Neural cell (in vitro differentiated cells): ENCODE measurements at regions not wholly inside any gene's neighbourhood (a gene's known extent, or its start where the extent isn't known, plus 50 kb on each side); places are given as distances from the start of the nearest gene placed in this dataset.

Experiments
- H2AFZ ChIP-seq: fragments of 200-600, 300-800 bp; sonication (generic), shearing (Covaris generic); 2 replicates; pipeline ENCODE4 v1.6.0; 2014; ENCODE audit warnings: low read depth, mild to moderate bottlenecking, antibody characterized with exemption, low read length, moderate library complexity
- H3F3A ChIP-seq: fragments of 200-600 bp; shearing (Covaris generic); 2 replicates; pipeline ENCODE4 v1.6.1; 2016; ENCODE audit warnings: mild to moderate bottlenecking, moderate library complexity, mixed read lengths, antibody characterized with exemption, low read length; ENCODE audit not compliant: insufficient read depth, poor library complexity, severe bottlenecking
- H3K27ac ChIP-seq: fragments of 200-600, 300-800 bp; sonication (generic), shearing (Covaris generic); 2 replicates; pipeline ENCODE4 v1.5.1; 2014; ENCODE audit warnings: mild to moderate bottlenecking, low read length, moderate library complexity
- H3K27me3 ChIP-seq: fragments of 300-800, 200-600 bp; sonication (generic), shearing (Covaris generic); 2 replicates; pipeline ENCODE4 v1.6.0; 2014; ENCODE audit warnings: mild to moderate bottlenecking, low read depth, low read length, moderate library complexity; ENCODE audit not compliant: insufficient read depth
- H3K36me3 ChIP-seq: fragments of 300-800, 200-600 bp; sonication (generic), shearing (Covaris generic); 2 replicates; pipeline ENCODE4 v1.5.1; 2014; ENCODE audit warnings: mild to moderate bottlenecking, antibody characterized with exemption, low read length, moderate library complexity; ENCODE audit not compliant: insufficient read depth
- H3K4me2 ChIP-seq: fragments of 300-800, 200-600 bp; sonication (generic), shearing (Covaris generic); 2 replicates; pipeline ENCODE4 v1.6.0; 2014; ENCODE audit warnings: mild to moderate bottlenecking, low read length
- H3K4me3 ChIP-seq: fragments of 300-800, 200-600 bp; sonication (generic), shearing (Covaris generic); 2 replicates; pipeline ENCODE4 v1.5.1; 2014; ENCODE audit warnings: mild to moderate bottlenecking, low read length, moderate library complexity
- H3K79me2 ChIP-seq: fragments of 200-600 bp; shearing (Covaris generic); replicated peaks from 2 replicates; pipeline ENCODE4 v1.6.0; 2014; ENCODE audit warnings: mild to moderate bottlenecking, low read length, moderate library complexity; ENCODE audit not compliant: insufficient read depth
- H3K9ac ChIP-seq: fragments of 300-800, 200-600 bp; sonication (generic), shearing (Covaris generic); 2 replicates; pipeline ENCODE4 v1.6.1; 2016; ENCODE audit warnings: mild to moderate bottlenecking, low read length, mixed read lengths
- H3K9me2 ChIP-seq: fragments of 200-600 bp; shearing (Covaris generic); 2 replicates; pipeline ENCODE4 v1.6.1; 2016; ENCODE audit warnings: mild to moderate bottlenecking, low read length, mixed read lengths; ENCODE audit not compliant: insufficient read depth
- H3K9me3 ChIP-seq: fragments of 200-600, 300-800 bp; sonication (generic), shearing (Covaris generic); 2 replicates; pipeline ENCODE4 v1.6.1; 2016; ENCODE audit warnings: mild to moderate bottlenecking, mixed run types, low read length, moderate library complexity, mixed read lengths
- H4K20me1 ChIP-seq: fragments of 200-600 bp; shearing (Covaris generic); 2 replicates; pipeline ENCODE4 v1.6.1; 2016; ENCODE audit warnings: mild to moderate bottlenecking, mixed run types; ENCODE audit not compliant: insufficient read depth
- EP300 ChIP-seq: fragments of 450-650 bp; conservative IDR thresholded peaks from 2 replicates; pipeline ENCODE4 v1.6.1; 2014; ENCODE audit warnings: antibody characterized with exemption, mild to moderate bottlenecking, moderate library complexity; ENCODE audit not compliant: poor library complexity, severe bottlenecking
- EZH2 ChIP-seq: fragments of 200-600, 300-800 bp; shearing (Covaris generic), sonication (generic); IDR thresholded peaks from 2 replicates; pipeline ENCODE4 v1.6.1; 2014; ENCODE audit warnings: antibody characterized with exemption, low read length, borderline replicate concordance, mild to moderate bottlenecking; ENCODE audit not compliant: insufficient read depth, poor library complexity, severe bottlenecking
- MXI1 ChIP-seq: fragments of 450-650 bp; conservative IDR thresholded peaks from 2 replicates; pipeline ENCODE4 v1.6.1; 2014; ENCODE audit warnings: antibody characterized with exemption, mild to moderate bottlenecking; ENCODE audit not compliant: poor library complexity, severe bottlenecking
- POLR2AphosphoS5 ChIP-seq: IDR thresholded peaks from 2 replicates; pipeline ENCODE4 v1.6.1; 2012
- RAD21 ChIP-seq: fragments of 450-650 bp; conservative IDR thresholded peaks from 2 replicates; pipeline ENCODE4 v1.6.1; 2014; ENCODE audit warnings: antibody characterized with exemption, mild to moderate bottlenecking, moderate library complexity
- SMC3 ChIP-seq: fragments of 450-650 bp; conservative IDR thresholded peaks from 2 replicates; pipeline ENCODE4 v1.6.1; 2014; ENCODE audit warnings: antibody characterized with exemption, mild to moderate bottlenecking, moderate library complexity; ENCODE audit not compliant: poor library complexity
- TF ChIP-seq, protein P1 (sequence below): fragments of 450-650 bp; IDR thresholded peaks from 2 replicates; pipeline ENCODE4 v1.5.1; 2014; ENCODE audit warnings: antibody characterized with exemption, mild to moderate bottlenecking, moderate library complexity; ENCODE audit not compliant: poor library complexity, severe bottlenecking
- TF ChIP-seq, protein P2 (sequence below): IDR thresholded peaks from 2 replicates; pipeline ENCODE4 v1.6.1; 2012; ENCODE audit warnings: borderline replicate concordance

- H3K4me3 ChIP-seq, result no peak overlapping the region
- no peaks in the 10 kb centered on the region for H3F3A ChIP-seq
- no peak overlapping the region for H3K4me2 ChIP-seq
- H3K9ac ChIP-seq, result no peak overlapping the region
- no peaks in the 10 kb centered on the region for H3K9me3 ChIP-seq
- H3K27ac ChIP-seq, result no peak overlapping the region
- H3K36me3 ChIP-seq, result no peaks in the 10 kb centered on the region
- no peaks in the 10 kb centered on the region for H3K79me2 ChIP-seq
- no peaks in the 10 kb centered on the region for H4K20me1 ChIP-seq
- H3K27me3 ChIP-seq, result no peaks in the 10 kb centered on the region
- TF ChIP-seq, protein P1, sequence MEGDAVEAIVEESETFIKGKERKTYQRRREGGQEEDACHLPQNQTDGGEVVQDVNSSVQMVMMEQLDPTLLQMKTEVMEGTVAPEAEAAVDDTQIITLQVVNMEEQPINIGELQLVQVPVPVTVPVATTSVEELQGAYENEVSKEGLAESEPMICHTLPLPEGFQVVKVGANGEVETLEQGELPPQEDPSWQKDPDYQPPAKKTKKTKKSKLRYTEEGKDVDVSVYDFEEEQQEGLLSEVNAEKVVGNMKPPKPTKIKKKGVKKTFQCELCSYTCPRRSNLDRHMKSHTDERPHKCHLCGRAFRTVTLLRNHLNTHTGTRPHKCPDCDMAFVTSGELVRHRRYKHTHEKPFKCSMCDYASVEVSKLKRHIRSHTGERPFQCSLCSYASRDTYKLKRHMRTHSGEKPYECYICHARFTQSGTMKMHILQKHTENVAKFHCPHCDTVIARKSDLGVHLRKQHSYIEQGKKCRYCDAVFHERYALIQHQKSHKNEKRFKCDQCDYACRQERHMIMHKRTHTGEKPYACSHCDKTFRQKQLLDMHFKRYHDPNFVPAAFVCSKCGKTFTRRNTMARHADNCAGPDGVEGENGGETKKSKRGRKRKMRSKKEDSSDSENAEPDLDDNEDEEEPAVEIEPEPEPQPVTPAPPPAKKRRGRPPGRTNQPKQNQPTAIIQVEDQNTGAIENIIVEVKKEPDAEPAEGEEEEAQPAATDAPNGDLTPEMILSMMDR, result no peak
- TF ChIP-seq, protein P2, sequence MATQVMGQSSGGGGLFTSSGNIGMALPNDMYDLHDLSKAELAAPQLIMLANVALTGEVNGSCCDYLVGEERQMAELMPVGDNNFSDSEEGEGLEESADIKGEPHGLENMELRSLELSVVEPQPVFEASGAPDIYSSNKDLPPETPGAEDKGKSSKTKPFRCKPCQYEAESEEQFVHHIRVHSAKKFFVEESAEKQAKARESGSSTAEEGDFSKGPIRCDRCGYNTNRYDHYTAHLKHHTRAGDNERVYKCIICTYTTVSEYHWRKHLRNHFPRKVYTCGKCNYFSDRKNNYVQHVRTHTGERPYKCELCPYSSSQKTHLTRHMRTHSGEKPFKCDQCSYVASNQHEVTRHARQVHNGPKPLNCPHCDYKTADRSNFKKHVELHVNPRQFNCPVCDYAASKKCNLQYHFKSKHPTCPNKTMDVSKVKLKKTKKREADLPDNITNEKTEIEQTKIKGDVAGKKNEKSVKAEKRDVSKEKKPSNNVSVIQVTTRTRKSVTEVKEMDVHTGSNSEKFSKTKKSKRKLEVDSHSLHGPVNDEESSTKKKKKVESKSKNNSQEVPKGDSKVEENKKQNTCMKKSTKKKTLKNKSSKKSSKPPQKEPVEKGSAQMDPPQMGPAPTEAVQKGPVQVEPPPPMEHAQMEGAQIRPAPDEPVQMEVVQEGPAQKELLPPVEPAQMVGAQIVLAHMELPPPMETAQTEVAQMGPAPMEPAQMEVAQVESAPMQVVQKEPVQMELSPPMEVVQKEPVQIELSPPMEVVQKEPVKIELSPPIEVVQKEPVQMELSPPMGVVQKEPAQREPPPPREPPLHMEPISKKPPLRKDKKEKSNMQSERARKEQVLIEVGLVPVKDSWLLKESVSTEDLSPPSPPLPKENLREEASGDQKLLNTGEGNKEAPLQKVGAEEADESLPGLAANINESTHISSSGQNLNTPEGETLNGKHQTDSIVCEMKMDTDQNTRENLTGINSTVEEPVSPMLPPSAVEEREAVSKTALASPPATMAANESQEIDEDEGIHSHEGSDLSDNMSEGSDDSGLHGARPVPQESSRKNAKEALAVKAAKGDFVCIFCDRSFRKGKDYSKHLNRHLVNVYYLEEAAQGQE, result no peak
- TF ChIP-seq POLR2AphosphoS5, result no peak
- TF ChIP-seq MXI1, result no peak
- no peak for TF ChIP-seq RAD21
- no peak for TF ChIP-seq EZH2
- TF ChIP-seq EP300, result no peak
- H2AFZ ChIP-seq, result no peak overlapping the region
- H3K9me2 ChIP-seq, result no peaks in the 10 kb centered on the region
These were observed 63.0 kb downstream of the RPL27A start for GRCh38 chr11:8745431-8746253.

DNA sequence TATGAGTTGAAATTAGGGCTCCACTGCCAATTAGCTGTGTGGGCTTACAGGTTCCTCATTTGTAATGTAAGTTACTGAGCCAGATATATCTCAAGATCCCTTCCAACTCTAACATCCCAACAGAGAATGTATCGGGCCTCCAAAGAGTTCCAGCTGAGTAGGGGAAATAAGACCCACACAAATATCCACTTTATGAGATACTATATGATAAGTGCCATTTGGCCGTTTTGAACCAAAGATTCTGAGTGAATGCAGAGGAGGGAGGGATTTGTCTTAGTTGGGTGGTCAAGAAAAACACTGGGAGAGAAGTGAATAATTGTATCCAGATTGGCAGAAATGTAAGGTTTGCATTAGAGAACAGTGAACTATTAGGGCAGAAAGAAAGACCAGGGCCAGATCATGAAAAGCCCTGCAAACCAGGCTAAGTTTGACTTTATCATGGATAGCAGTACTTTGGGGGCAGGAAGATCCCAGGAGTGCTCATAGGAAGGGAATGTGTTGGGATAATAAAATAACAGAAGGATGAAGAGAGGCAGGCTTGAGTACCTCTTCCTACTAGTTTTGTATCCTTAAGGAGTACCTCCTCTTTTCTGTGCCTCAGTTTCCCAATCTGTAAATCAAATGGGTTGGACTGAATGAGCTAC, 63.9 kb downstream of the RPL27A start:
- Histone ChIP-seq H3K27me3 (no peaks in the 10 kb centered on the region), H3K4me3 (no peak overlapping the region), H4K20me1 (no peaks in the 10 kb centered on the region), H3K79me2 (no peaks in the 10 kb centered on the region), H3F3A (no peaks in the 10 kb centered on the region), H3K9me3 (no peaks in the 10 kb centered on the region), H2AFZ (no peak overlapping the region), H3K36me3 (no peaks in the 10 kb centered on the region), H3K4me2 (no peak overlapping the region), H3K27ac (no peak overlapping the region), H3K9me2 (no peaks in the 10 kb centered on the region), H3K9ac (no peak overlapping the region)
- TF ChIP-seq, protein P2, result no peak
- TF ChIP-seq SMC3, result no peak
- TF ChIP-seq, protein P1, result no peak
